ENCODE measurements at regions not wholly inside any gene's neighbourhood (a gene's known extent, or its start where the extent isn't known, plus 50 kb on each side); places are given as distances from the start of the nearest gene placed in this dataset.

GRCh38 chr1:60998786-60999185, 83.6 kb upstream of the NFIA start:
- no peak for TF ChIP-seq PATZ1 (CRISPR knock-in tag; IDR thresholded peaks at IDR 0.05; ENCODE audit: borderline replicate concordance)
- TF ChIP-seq ISL1 (CRISPR knock-in tag; IDR thresholded peaks at IDR 0.05), result no peak
- no peak for TF ChIP-seq CSDC2 (CRISPR knock-in tag; IDR thresholded peaks at IDR 0.05)
- no peak for TF ChIP-seq BACH2 (CRISPR knock-in tag; IDR thresholded peaks at IDR 0.05; ENCODE audit: borderline replicate concordance)
- no peak for TF ChIP-seq CREB5 (CRISPR knock-in tag; IDR thresholded peaks at IDR 0.05; ENCODE audit: low read depth)
- no peak for TF ChIP-seq TOX (CRISPR knock-in tag; IDR thresholded peaks at IDR 0.05; ENCODE audit: borderline replicate concordance)
- no peak for TF ChIP-seq ZFP30 (CRISPR knock-in tag; IDR thresholded peaks at IDR 0.05)
